ENCODE measurements at regions not wholly inside any gene's neighbourhood (a gene's known extent, or its start where the extent isn't known, plus 50 kb on each side); places are given as distances from the start of the nearest gene placed in this dataset.

GRCh38 chr2:147420947-147421675 lies 423.7 kb upstream of the ACVR2A start:
- H3K9me3 ChIP-seq (ENCODE audit: control extremely low read depth in 1 of 3, control insufficient read depth in 2 of 3, insufficient read depth in 1 of 3, low read length in 2 of 3), result no peaks in the 10 kb centered on the region
- Mint-ChIP-seq H3K27me3 (peaks cover 6% of the 10 kb centered on the region), H3K4me3 (no peak overlapping the region), H3K9me3 (ENCODE audit: insufficient read depth) (no peaks in the 10 kb centered on the region), H3K27ac (no peak overlapping the region), H3K4me1 (no peaks in the 10 kb centered on the region)
- POLR2A ChIA-PET, result no interaction called here
- no peak overlapping the region for H3K27ac ChIP-seq (ENCODE audit: low read length in 2 of 2)
- H3K4me1 ChIP-seq (ENCODE audit: control insufficient read depth in 2 of 2, insufficient read depth in 2 of 2, low read length in 2 of 2), result no peaks in the 10 kb centered on the region
- no peak overlapping the region for H3K4me2 ChIP-seq (replicated peaks; ENCODE audit: low read depth, low read length, poor library complexity, severe bottlenecking)
- no peaks in the 10 kb centered on the region for H4K20me1 ChIP-seq (ENCODE audit: control insufficient read depth, insufficient read depth, low read length, poor library complexity, severe bottlenecking)
- no peak for TF ChIP-seq CTCF (IDR thresholded peaks at IDR 0.05)
- no peak overlapping the region for H2AFZ ChIP-seq (ENCODE audit: insufficient read depth, low read depth, low read length, poor library complexity, severe bottlenecking)
- H3K27me3 ChIP-seq (replicated peaks in 1 of 4; ENCODE audit: control extremely low read depth in 1 of 4, control insufficient read depth in 3 of 4, insufficient read depth in 4 of 4, low read length in 3 of 4), result no peaks in the 10 kb centered on the region
- no peaks in the 10 kb centered on the region for H3K36me3 ChIP-seq (replicated peaks in 1 of 2; ENCODE audit: control extremely low read depth in 1 of 2, control insufficient read depth in 1 of 2, extremely low read depth in 1 of 2, insufficient read depth in 2 of 2, low read length in 1 of 2)
- no peak overlapping the region for H3K9ac ChIP-seq (ENCODE audit: low read length)
- intact Hi-C loops (cut with micrococcal nuclease), result no loop called here
- no peaks in the 10 kb centered on the region for H3K79me2 ChIP-seq (ENCODE audit: control insufficient read depth, insufficient read depth, low read length)
- no peak overlapping the region for H3K4me3 ChIP-seq (ENCODE audit: control extremely low read depth in 1 of 5, extremely low read depth in 1 of 5, insufficient read depth in 1 of 5, low read depth in 2 of 5, low read length in 4 of 5)
- DNase-seq, result no peak
- CTCF ChIA-PET, result interaction anchor here (0.7 kb wide), 1 partner anchor 1159 kb away, joined by 4 read pairs; no protein-coding TSS in a partner anchor
- no peak for ATAC-seq (ENCODE audit: low read depth)
- no CpG with 5 or more reads among the region's 1 CpG for WGBS (ENCODE audit: insufficient coverage)

- Mint-ChIP-seq H3K4me3 (no peak overlapping the region), H3K27me3 (peaks cover 6% of the 10 kb centered on the region), H3K27ac (no peak overlapping the region), H3K4me1 (no peaks in the 10 kb centered on the region), H3K9me3 (ENCODE audit: insufficient read depth) (no peaks in the 10 kb centered on the region)
- H3K79me2 ChIP-seq (ENCODE audit: control insufficient read depth, insufficient read depth, low read length), result no peaks in the 10 kb centered on the region
- ChIA-PET CTCF (no interaction called here), POLR2A (no interaction called here)
- no peaks in the 10 kb centered on the region for H4K20me1 ChIP-seq (ENCODE audit: control insufficient read depth, insufficient read depth, low read length, poor library complexity, severe bottlenecking)
- H3K4me3 ChIP-seq (ENCODE audit: control extremely low read depth in 1 of 5, extremely low read depth in 1 of 5, insufficient read depth in 1 of 5, low read depth in 2 of 5, low read length in 4 of 5), result no peak overlapping the region
- no peak overlapping the region for H3K27ac ChIP-seq (ENCODE audit: low read length in 2 of 2)
- H3K36me3 ChIP-seq (replicated peaks in 1 of 2; ENCODE audit: control extremely low read depth in 1 of 2, control insufficient read depth in 1 of 2, extremely low read depth in 1 of 2, insufficient read depth in 2 of 2, low read length in 1 of 2), result no peaks in the 10 kb centered on the region
- H3K4me2 ChIP-seq (replicated peaks; ENCODE audit: low read depth, low read length, poor library complexity, severe bottlenecking), result no peak overlapping the region
- intact Hi-C loops (cut with micrococcal nuclease), result no loop called here
- H2AFZ ChIP-seq (ENCODE audit: insufficient read depth, low read depth, low read length, poor library complexity, severe bottlenecking), result no peak overlapping the region
- TF ChIP-seq EZH2 (IDR thresholded peaks at IDR 0.05; ENCODE audit: borderline replicate concordance, insufficient read depth, low read depth, low read length, poor library complexity, severe bottlenecking) (no peak), CTCF (IDR thresholded peaks at IDR 0.05) (no peak)
- H3K9me3 ChIP-seq (ENCODE audit: control extremely low read depth in 1 of 3, control insufficient read depth in 2 of 3, insufficient read depth in 1 of 3, low read length in 2 of 3), result no peaks in the 10 kb centered on the region
- WGBS (ENCODE audit: insufficient coverage), result 100% methylated on average over 3 of the region's 7 CpGs
- no peaks in the 10 kb centered on the region for H3K27me3 ChIP-seq (replicated peaks in 1 of 4; ENCODE audit: control extremely low read depth in 1 of 4, control insufficient read depth in 3 of 4, insufficient read depth in 4 of 4, low read length in 3 of 4)
- DNase-seq, result no peak
- no peak overlapping the region for H3K9ac ChIP-seq (ENCODE audit: low read length)
- ATAC-seq (ENCODE audit: low read depth), result no peak
- H3K4me1 ChIP-seq (ENCODE audit: control insufficient read depth in 2 of 2, insufficient read depth in 2 of 2, low read length in 2 of 2), result no peaks in the 10 kb centered on the region
Measured at GRCh38 chr2:147420517-147420916, 424.3 kb upstream of the ACVR2A start.
